ENCODE measurements at regions not wholly inside any gene's neighbourhood (a gene's known extent, or its start where the extent isn't known, plus 50 kb on each side); places are given as distances from the start of the nearest gene placed in this dataset.

GRCh38 chr15:47312161-47312560 is 405.1 kb upstream of the SEMA6D start:
- TF ChIP-seq CTCF (IDR thresholded peaks at IDR 0.05; ENCODE audit: insufficient read depth, low read length, poor library complexity, severe bottlenecking) = no peak
- no peak for TF ChIP-seq EZH2phosphoT487 (conservative IDR thresholded peaks at IDR 0.05; ENCODE audit: low read length)

All from SU-DHL-6 (cell line).